IPS-18c (cell line): ENCODE measurements at regions not wholly inside any gene's neighbourhood (a gene's known extent, or its start where the extent isn't known, plus 50 kb on each side); places are given as distances from the start of the nearest gene placed in this dataset.

Experiments used
- H3K4me3 ChIP-seq: 2 replicates; pipeline ENCODE4 v1.7.0; 2013; ENCODE audit warnings: low read depth, mild to moderate bottlenecking, low read length, moderate library complexity; ENCODE audit not compliant: insufficient read depth
- H3K9me3 ChIP-seq: one replicate; pipeline ENCODE4 v1.6.1; 2013; ENCODE audit warnings: mild to moderate bottlenecking, low read length, moderate library complexity; ENCODE audit not compliant: control insufficient read depth, insufficient read depth

DNA sequence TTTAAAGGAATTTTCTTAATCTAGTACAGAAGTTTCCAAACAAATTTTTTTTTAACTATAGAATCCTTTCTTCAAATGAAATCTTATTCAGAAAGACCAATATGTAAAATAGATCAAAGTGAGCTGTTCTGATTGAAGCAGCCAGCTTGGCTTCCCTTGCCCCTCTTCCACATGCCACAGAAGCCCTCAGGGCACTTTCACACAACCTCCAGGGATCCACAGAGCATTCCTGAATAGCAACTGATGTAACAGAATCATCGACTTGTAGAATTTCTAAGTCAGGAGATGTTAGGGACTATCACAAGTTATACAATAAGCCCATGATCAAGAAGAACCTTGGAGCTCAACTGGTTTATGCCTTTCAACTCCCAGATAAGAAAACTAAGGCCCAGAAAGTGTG lies 427.8 kb upstream of the C9orf72 start:
- Histone ChIP-seq H3K4me3 (no peak overlapping the region), H3K9me3 (no peaks in the 10 kb centered on the region)

DNA sequence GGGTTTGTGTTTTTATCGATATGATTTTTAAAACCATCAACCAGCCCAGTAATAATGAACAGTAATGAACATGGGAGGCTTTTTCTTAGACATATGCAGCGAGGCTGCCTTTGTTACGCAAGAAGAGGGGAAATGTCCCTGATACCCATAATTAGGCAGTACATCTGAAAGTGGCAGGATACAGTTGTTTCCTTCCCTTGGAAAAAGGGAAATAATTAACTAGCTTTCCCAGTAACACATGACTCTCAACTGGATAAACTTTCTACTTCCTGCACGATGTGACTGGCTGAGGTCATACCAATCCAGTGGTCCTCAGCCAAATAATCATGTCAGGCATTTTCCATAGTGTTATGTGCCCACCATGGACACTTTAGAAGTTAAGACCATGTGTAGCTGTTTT lies 431.6 kb upstream of the C9orf72 start:
- H3K4me3 ChIP-seq: no peak overlapping the region
- H3K9me3 ChIP-seq: no peaks in the 10 kb centered on the region

DNA sequence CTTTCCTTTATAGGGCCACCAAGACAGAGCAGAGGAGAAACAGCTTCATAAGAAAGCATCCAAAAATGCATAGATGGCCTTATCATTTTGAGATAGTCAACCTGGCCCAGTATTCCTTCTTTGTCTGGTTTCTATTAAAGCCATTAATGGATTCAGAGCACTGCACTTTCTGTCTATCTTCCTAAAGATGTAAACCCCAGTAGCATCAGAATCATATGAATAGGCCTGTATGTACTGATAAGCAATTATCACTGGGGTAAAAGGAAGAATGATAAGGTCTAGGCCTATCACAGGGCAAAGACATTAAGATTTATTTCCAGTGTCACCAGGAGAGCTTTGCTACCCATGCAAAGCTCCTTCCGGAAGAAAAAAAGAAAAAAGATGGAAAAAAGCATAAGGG lies 432.5 kb upstream of the C9orf72 start:
- Histone ChIP-seq H3K9me3 (no peaks in the 10 kb centered on the region), H3K4me3 (no peak overlapping the region)

GRCh38 chr9:28007097-28007817 lies 434.0 kb upstream of the C9orf72 start:
- Histone ChIP-seq H3K4me3 (no peak overlapping the region), H3K9me3 (no peaks in the 10 kb centered on the region)

DNA sequence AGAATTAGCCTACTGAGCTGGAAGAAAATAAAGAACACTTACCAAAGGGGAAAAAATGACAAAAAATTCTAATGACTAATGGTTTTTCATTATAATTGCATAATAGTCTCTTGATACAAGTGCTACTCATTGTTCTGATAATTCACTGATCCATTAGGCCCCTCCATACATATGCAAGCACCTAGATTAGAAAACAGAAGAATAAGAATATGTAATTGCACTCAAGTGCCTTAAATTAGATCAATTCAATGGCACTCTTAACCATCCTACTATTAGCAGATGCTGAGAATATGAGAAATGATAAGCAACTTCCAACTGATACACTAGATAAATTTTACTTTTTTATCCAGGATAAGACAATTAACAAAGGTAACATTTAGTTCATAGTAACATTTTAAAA lies 440.9 kb upstream of the C9orf72 start:
- H3K4me3 ChIP-seq: no peak overlapping the region
- H3K9me3 ChIP-seq: no peaks in the 10 kb centered on the region

- H3K9me3 ChIP-seq: no peaks in the 10 kb centered on the region
- no peak overlapping the region for H3K4me3 ChIP-seq
Measured at GRCh38 chr9:28024676-28025075, 451.4 kb upstream of the C9orf72 start.

GRCh38 chr9:28025186-28025585 lies 451.9 kb upstream of the C9orf72 start:
- no peaks in the 10 kb centered on the region for H3K9me3 ChIP-seq

DNA sequence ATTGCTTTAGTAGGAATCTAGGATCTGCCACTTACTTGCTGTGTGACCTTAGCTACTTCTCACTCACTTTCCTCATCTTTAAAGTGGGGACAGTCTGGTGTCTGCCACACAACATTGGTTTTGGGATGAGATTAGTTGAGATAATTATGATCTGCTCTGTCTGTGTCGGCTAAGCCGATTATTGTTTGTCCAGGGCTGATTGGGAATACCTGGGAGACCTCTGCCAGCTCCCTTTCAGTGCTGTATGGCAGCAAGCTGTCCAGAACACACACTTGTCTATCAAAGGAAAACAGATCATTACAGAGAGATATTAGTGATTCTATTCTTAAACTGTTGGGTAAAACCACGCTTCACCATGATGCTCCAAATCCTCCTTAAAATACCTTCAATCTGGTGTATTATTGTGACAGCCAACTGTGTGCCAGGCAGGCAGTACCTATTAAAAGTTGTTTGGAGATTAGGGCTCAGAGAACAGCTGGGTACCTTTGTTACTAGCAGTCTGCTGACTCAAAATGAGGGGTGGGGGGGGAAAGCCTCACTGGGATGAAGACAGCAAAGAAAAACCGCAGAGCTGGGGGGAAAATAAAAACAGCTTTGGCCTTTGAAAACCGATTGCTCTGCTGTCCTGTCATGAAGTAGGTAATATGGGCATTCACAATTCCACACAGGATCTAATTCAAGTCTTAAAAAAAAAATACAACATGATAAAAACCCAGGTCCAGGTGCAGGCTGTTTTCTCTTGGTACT lies 458.4 kb upstream of the C9orf72 start:
- no peaks in the 10 kb centered on the region for H3K9me3 ChIP-seq
- H3K4me3 ChIP-seq: no peak overlapping the region

More at GRCh38 chr9:28025186-28025585, 451.9 kb upstream of the C9orf72 start:
- H3K4me3 ChIP-seq: no peak overlapping the region

GRCh38 chr9:28032268-28032590 lies 458.9 kb upstream of the C9orf72 start:
- H3K9me3 ChIP-seq: no peaks in the 10 kb centered on the region
- no peak overlapping the region for H3K4me3 ChIP-seq

GRCh38 chr9:28034242-28034641 lies 461.0 kb upstream of the C9orf72 start:
- H3K9me3 ChIP-seq: no peaks in the 10 kb centered on the region
- no peak overlapping the region for H3K4me3 ChIP-seq

DNA sequence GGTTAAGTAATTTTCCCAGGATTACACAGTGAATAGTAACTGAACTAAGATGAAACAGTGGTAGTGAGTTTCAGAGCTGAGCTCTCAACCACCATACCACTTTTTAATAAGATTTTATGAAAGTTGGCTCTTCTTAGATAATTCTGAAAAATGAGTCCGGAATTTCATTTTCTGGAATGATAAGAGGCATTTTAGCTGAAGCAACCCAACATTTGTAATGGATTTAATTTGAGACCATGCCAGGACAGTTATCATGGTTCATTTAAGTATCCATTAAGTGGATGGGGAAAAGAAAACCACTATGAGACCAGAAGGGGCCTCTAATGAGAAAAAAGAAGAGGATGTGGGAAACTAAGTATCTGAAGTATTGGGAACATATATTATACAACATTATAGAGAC lies 464.7 kb upstream of the C9orf72 start:
- Histone ChIP-seq H3K9me3 (no peaks in the 10 kb centered on the region), H3K4me3 (no peak overlapping the region)

- Histone ChIP-seq H3K4me3 (no peak overlapping the region), H3K9me3 (peaks cover 3% of the 10 kb centered on the region)
Measured at GRCh38 chr9:28045051-28045450, 471.8 kb upstream of the C9orf72 start.

DNA sequence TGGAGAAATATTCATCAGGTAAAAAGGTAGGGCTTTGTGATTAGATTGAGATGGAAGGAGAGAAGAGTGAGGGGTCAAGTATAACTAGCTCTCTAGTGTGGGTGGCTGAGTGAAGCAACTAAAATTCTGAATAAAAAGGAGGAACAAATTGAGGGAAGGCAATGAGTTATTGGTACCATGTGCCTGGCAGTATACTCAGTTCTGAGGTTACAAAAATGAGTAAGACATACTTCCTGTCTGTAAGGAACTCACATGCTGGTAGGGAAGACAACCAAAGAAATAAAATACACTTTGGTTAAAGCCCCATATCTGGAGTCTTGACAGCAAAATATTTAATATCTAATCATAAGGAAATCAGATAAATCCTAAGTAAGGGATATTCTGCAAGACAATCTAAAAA lies 476.8 kb upstream of the C9orf72 start:
- Histone ChIP-seq H3K9me3 (peaks cover 3% of the 10 kb centered on the region), H3K4me3 (no peak overlapping the region)

DNA sequence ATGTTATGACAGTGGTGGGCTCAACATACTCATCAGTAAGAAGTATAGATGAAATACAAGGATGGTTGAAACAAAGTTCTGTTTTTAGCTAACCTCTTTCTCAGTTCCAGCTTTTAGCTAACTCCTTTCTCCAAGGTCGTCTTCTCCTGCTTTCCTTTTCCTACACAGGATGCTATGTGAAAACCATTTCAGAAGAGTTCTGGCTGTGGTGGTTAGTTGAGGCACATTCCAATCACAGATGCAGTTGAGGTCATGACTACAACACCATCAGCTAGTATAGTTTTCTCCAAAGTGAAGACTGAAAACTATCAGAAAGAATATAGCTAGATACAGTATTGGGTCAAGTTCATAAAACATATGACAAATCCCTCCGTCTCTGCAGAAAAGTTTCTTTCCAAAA lies 477.7 kb upstream of the C9orf72 start:
- H3K4me3 ChIP-seq: no peak overlapping the region
- peaks cover 3% of the 10 kb centered on the region for H3K9me3 ChIP-seq

DNA sequence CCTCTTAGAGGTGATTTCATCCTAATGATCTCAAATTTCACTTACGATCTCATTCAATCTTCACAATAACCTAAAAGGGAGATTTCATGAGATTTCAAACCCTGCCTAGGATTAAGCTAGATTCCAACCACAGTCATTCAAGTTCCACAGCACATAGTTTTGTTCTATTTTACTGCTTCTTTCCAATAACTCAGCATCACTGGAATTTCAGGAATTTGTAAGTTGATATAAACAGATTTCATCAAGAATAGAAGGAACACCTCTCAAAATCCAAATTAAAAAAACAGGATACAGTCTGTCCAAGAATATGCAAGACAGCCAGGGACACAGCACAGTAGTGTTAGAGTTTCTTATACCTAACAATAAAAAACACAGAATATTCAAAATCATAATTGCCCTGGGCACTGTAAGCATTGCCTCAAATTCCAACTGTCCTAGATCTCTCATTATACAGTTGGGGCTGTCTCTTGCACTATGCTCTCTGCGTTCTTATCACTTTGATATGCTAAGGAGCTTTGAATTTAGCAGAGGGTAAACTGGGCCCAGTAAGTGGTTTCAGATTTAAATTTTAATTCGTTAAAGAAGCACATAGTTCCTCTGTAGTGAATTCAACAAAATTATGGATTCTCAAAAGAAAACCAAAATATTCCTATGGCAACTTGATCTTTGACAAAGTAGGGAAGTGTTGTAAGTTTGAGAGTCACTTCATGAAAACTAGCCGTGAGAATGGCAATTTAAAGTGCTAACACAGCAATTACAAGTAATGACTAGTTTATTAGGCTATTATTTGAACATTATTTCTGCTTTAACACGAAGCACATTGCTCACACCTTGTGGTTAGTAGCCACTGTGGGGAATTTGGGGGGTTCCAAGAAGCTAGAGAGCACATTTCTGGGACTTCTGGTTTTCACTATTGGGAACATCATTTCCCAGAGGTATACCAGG lies 478.6 kb upstream of the C9orf72 start:
- no peak overlapping the region for H3K4me3 ChIP-seq
- peaks cover 3% of the 10 kb centered on the region for H3K9me3 ChIP-seq

DNA sequence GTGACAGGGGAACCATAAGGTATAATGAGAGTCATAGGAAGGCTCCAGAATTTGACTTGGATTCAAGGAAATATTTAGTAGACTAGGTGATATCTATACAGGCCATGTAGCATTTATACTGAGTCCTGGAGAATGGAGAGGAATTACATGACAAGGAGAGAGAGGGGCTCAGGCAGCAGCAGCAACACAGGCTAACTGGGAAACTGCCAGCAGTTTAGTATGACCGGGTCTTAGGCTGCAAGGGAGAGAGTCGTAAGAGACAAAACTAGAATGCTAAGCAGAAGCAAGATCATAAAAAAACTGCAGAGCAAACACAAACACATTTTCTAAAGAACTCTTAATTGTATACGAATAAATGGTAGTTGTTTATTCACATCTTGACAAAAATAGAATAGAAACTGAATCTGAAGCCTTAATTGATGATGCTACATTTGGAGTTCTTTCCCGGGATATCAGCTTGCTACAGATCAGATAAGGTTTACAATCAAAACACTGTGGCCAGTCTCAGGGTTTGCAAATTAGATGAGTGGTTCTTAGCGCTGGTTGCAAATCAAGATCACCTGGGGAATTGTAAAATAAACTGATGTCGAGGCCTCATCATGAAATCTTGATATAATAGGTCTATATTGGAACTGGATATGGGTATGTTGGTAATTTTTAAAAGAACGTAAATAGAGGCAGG lies 480.0 kb upstream of the C9orf72 start:
- no peaks in the 10 kb centered on the region for H3K9me3 ChIP-seq

DNA sequence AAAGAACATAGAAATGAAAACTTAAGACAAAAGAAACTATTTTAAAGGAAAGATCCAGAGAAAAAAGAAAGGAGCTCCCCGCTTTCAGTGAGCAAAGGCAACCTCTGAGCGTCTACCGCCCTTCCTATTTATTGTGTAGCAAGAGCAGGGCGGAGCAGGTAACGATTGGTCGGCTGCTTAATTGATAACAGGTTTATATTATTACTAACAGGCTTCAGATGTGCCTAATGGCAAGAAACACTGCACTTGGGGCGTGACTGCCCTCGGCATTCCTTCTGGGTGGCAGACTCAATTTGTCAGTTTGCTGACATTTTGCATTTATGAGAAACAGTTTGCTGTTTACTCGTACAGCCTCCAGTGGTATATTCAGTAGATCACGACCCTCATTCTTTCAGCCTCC lies 482.7 kb upstream of the C9orf72 start:
- Histone ChIP-seq H3K9me3 (no peaks in the 10 kb centered on the region), H3K4me3 (no peak overlapping the region)

More for the DNA sequence above, 480.0 kb upstream of the C9orf72 start:
- no peak overlapping the region for H3K4me3 ChIP-seq
